GM19372 (cell line): ENCODE measurements at regions not wholly inside any gene's neighbourhood (a gene's known extent, or its start where the extent isn't known, plus 50 kb on each side); places are given as distances from the start of the nearest gene placed in this dataset.
"Not testable (repeated sequence)": the region's sequence is repeated elsewhere in the genome, so short reads cannot be mapped to it uniquely, and the experiment has no call there.

Source experiments
- ATAC-seq: cut with Tn5 transposase; IDR thresholded peaks from one replicate; pipeline ENCODE4 v1.9.1; 2021; ENCODE audit warnings: mild to moderate bottlenecking, low read depth, moderate library complexity; ENCODE audit not compliant: unreplicated experiment

GRCh38 chr7:19964246-19964645 is 190.8 kb upstream of the TMEM196 start:
- no peak for ATAC-seq

DNA sequence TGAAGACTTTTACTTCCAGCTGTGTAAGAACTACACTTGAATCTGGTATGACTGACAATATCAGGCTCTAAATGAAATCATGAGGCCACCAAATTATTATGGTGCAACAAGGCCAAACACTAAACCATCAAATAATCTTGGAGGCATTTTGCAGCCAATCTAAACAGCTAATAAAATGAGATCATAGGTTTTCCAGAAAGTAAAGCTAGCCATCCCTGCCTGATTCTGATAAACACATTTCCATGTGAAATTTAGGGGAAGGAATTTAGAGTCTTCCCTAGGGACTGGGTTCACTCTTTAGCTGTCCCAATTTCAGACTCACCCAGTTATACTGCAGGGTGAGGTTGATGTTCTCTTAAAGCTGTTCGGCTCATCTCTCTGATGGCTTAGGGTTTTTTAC is 190.3 kb upstream of the TMEM196 start:
- ATAC-seq = no peak

GRCh38 chr7:19958309-19958896 is 185.0 kb upstream of the TMEM196 start:
- no peak for ATAC-seq

GRCh38 chr7:19957664-19958063 is 184.2 kb upstream of the TMEM196 start:
- no peak for ATAC-seq

DNA sequence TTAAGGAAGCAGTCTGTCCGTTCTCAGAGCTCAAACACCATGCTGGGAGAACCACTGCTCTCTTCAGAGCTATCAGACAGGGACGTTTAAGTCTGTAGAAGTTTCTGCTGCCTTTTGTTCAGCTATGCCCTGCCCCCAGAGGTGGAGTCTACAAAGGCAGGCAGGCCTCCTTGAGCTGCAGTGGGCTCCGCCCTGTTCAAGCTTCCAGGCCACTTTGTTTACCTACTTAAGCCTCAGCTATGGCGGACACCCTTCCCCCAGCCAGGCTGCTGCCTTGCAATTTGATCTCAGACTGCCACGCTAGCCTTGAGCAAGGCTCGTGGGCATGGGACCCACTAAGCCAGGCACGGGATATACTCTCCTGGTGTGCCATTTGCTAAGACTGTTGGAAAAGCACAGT is 180.7 kb upstream of the TMEM196 start:
- ATAC-seq = not testable (repeated sequence)

DNA sequence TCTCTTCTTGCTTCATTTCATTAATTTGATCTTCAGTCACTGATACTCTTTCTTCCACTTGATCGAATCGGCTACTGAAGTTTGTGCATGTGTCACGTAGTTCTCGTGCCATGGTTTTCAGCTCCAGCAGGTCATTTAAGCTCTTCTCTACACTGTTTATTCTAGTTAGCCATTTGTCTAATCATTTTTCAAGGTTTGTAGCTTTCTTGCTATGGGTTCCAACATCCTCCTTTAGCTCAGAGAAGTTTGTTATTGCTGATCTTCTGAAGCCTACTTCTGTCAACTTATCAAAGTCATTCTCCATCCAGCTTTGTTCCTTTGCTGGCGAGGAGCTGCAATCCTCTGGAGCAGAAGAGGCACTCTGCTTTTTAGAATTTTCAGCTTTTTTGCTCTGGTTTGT is 180.0 kb upstream of the TMEM196 start:
- not testable (repeated sequence) for ATAC-seq

DNA sequence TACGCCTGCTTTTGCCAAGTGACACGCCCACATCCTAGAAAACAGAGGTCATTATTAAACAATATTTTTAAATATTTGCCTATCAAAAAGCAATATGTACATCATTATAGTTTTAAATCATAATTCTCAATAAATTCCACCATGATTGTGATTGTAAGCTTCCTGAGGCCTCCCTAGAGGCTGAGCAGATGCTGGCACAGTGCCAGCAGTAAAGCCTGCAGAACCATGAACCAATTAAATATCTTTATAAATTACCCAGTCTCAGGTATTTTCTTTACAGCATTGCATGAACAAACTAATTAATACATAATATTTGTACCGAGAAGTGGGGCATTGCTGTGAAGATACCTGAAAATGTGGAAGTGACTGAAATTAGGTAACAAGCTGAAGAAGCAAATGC is 174.7 kb upstream of the TMEM196 start:
- ATAC-seq = no peak

DNA sequence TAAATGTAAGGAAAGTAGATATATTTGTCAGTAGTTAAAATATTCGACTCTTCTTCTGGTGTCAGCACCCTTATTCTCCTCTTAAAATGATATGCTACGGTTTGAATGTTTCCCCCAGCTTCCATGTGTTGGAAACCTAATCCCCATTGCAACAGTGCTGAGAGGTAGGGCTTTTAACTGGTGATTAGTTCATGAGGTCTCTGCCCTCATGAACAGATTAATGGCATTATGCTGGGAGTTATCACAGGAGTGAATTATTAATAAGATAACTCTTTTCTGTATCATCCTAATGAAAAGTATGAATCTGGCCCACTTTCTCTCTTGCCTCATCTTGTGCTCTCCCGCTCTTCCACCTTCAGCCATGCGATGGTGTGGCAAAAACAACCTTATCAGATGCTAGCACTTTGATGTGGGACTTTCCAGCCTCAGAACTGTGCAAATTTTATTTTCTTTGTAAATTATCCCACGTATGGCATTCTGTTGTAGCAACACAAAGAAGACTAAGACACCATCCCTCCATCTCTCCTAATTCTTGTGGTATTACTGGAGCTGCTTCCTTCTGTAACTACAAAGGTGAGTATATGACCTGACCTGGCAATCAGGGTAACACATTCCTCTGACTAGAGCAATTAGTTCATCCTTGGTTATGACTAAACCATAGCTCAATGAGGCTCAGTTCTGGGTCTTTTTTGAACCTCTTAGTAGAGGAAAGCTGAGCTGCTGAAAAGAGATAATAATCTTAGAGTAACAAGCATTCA is 171.1 kb upstream of the TMEM196 start:
- no peak for ATAC-seq

DNA sequence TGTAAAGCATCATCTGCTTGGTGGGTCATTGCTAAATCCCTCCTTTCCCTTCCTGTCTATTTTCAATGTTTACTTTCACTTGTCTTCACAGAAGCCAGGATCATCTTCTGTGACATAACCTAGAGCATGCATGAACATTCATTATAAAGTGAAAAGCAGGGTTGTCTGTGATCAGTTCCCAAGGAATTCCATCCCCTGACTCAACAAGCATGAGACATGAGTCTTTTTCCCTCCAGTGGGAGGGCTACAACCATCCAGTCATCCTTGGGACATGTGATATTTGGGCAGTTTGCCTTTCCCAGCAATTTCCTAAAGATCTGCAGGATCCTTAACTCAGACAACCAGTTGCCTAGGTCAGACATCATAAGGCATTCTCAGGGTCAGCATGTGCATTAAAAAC is 166.3 kb upstream of the TMEM196 start:
- ATAC-seq = no peak

- ATAC-seq = no peak
Observed at GRCh38 chr7:19932549-19933249, 159.3 kb upstream of the TMEM196 start.

- no peak for ATAC-seq
Observed at GRCh38 chr7:19930851-19931250, 157.4 kb upstream of the TMEM196 start.

GRCh38 chr7:19930051-19930450 is 156.6 kb upstream of the TMEM196 start:
- no peak for ATAC-seq

DNA sequence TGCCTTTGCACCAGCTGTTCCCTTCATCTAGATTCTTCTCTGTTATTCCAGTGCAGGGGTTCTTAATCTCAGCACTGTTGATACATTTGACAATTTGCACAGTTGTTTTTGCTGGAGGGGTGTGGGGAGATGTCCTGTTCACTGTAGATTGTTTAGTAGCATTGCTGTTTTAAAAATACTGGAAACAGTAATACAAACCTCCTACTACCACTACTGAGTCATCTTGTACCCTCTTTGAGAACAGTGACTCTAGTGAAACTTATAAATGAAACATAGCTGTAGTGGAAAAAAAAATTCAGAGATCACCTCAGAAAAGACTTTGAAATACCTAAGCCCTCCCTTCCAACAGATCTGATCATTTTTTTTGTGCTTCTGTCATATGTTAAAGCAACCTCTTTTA is 154.8 kb upstream of the TMEM196 start:
- ATAC-seq = peak; percentile 87

GRCh38 chr7:19920705-19921104 is 147.3 kb upstream of the TMEM196 start:
- ATAC-seq = no peak

- ATAC-seq = no peak
Observed at GRCh38 chr7:19920166-19920565, 146.7 kb upstream of the TMEM196 start.

DNA sequence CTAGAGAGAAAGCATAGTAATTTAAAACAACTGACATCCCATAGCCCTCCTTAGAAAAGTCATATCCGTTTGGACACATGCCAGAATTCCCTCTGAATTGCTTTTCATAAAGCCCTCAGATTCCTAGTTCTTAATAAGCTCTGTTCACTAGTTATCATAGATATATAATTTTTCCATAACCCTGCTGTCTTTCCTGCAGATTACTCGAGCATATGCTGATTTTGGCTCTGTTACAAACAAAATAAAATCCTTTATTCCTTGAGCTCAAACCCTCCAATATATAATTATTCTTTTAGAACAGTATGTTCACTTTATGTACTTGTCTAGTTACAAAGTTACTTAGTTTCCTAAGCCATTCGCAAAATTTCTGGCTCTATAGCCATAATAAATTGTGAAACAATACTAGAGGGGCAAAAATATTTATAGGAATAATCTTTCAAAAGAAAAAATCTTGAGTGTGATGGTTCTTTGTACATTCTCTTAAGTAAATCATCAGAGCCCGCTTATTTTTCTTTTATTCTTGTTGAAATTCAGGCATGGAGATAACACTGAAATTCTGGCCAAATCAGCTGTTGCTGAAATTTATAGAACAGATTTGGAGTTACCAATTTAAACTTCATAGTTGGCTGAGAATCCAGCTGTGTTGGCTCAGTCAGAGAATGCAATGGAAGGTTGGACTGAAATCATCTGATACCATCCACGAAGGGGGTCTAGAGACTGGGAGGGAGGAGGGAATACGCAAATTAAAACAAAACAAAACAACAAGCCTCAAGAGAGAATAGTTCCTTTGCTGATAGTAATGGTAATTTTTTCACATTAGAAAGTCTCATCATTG is 146.1 kb upstream of the TMEM196 start:
- ATAC-seq = no peak

- ATAC-seq = no peak
Observed at GRCh38 chr7:19916046-19916445, 142.6 kb upstream of the TMEM196 start.

DNA sequence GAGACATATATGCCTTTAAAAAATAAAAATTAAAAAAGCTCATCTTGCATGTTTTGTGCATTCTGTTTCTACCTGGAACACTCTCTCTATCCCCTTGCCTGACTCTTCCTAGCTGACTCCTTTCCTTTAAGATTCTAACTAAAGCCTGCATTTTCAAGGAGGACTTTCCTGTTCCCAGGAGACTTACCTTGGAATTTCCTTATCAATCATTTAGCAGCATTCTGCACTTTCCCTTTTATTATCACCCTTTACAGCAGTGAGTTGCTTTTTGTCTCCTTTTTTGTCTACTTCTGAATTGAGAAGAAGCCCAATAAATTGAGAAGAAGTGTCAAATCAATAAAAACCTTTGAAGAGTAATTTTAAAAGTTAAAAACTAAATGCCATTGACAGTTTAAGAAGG is 142.2 kb upstream of the TMEM196 start:
- no peak for ATAC-seq

DNA sequence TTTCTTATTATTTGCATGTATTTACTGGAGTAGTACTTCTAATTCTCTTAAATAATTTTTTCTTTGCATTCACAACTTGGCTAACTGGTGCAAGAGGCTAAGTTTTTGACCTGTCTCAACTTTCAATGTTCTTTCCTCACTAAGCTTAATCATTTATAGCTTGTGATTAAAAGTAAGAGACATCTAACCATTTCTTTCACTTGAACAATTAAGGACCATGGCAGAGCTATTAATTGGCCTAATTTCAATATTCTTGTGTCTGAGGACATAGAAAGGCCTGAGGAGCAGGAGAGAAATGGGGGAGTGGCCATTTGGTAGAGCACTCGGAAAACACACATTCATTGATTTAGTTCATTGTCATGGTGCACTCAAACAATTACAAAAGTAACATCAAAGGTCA is 141.4 kb upstream of the TMEM196 start:
- ATAC-seq = no peak

DNA sequence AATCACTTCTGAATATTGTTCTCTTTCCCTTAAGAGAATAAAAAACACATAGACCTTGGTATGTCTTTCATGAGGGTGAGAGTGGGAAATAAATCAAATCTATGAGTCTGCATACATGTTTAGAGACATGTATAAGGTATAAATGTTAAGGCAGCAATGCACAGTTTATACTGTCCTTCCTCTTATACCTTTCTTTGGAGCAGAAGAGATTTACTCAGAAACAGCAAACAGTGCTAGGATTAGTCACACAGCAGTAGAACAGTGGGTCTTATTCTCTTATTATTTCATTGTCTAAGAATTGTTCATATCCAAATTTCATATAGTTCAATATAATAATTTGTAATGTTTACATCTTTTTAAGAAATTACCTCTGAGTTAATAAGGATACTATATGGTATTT is 126.7 kb upstream of the TMEM196 start:
- ATAC-seq = no peak

DNA sequence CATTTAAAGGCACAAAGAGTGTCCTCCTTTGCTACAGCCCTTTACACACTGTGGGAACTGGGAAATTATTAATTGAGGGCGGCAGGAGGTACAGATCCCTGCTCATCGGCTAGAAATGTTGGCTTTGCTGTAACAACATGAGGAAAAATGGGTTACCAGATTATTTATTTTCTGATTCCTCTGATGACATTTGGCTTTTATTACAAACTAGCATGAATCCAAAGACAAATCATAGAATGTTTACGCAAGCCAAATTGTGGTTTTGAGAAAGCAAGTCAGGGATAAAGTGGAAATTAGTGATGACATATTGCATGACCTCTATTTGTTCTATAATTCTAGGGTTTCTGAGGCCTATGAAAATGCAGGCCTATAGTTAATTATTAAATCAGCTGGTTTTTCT is 126.1 kb upstream of the TMEM196 start:
- no peak for ATAC-seq
